ENCODE measurements at regions not wholly inside any gene's neighbourhood (a gene's known extent, or its start where the extent isn't known, plus 50 kb on each side); places are given as distances from the start of the nearest gene placed in this dataset.

DNA sequence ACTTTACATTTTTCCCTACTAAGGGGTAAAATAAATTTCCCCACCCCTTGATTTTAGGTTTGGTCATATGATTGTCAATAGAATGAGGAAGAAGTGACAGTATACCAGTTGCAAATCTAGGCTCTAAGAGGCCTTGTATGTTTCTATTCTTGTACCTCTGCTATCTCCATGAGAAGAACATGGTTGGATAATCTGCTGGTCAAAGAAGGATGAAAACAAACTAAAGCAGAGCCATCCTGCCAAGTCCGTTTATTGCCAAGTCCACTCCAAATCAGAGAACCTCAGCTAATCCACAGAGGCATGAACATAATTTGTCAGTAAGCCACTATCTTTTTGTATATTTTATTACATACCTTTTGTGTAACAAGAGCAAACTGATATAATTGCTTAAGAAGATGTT is 98.0 kb downstream of the CRPPA start:
- no peak for DNase-seq (ENCODE audit: low spot score in 2 of 2)
- FAIRE-seq = no peak

DNA sequence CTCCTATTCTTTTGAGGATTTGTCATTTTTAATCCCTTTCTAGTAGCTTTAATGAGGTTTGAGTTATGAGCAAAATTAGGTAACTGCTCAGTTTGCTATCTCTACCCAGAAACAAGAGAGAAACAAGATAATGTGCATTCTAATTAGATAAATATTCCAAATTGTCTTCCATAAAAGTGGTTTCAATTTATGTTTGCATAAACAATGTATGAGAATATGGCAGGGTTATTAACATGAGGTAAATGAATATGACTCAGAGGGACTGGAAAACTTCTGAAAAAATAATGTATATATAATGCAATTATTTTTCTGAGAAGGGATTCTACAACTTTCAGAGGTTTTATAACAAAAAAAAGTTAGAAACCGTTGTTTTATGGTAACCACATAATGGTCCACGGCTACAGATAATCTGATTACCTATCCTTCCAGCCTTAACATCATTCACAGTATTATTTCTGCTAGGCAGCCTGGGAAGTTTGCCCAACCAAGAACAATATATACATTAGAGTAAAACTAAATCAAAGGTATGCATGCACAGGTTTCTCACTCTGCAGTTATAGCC is 101.2 kb downstream of the CRPPA start:
- FAIRE-seq = no peak
- no peak for DNase-seq (ENCODE audit: low spot score in 2 of 2)

DNA sequence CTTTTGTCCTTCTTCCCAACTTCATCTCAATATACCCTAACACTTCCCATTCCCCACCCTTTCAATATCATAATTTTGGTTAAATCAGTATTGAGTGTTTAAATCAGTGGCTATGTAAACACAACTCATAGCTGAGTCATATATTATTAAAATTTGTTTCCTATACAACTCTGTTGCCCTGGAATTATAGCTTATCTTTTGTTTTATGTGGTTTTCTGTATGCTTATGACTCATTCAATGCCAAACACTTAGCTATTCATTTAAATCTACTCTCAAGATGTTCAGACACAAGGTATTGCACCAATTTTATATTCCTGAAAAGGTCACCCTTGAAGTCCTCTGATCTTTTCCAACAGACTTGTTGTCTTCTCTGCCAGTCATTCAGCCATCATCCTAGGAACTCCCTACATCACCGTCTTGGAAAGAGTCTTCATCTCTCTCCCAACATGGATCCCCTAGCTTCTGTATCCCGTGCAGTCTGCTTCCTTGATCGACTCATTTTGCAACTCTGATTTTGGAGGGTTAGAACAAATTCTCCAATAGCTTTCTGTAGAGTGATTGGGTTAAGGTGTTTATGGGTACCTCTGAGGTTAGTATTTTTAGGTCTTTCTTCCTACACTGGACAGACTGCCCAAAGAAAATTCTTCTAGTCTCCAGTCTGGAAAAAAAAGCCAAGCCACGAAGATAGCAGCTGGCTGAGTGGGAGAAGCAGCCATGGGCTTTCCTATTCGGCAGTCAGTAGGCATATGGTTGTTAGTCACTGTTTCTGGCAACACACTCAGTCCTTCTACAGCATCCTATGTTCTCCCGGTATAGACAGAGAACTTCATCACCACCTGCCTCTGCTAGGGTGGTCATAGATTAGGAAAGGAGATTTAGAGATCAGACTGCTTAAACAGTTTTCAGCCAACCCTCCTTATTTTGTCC is 102.1 kb downstream of the CRPPA start:
- no peak for FAIRE-seq
- no peak for DNase-seq (ENCODE audit: low spot score in 2 of 2)

DNA sequence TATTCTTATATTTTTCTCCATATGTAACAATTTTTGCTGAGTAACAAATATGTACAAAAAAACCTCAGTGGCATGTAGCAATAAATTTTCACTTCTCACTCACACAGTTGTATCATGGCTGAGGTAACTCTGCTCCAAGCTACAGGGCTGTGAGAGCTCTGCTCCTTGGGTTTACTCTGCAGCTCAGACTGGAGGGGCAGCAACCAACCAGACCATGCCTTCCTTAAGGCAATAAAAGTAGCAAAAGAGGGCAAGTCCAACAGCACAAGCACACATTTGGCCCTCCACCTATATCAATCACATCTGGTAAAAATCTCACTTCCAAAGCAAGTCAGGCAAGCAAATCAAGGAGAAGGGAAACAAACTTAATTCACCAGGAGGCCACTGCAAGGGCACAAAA is 102.9 kb downstream of the CRPPA start:
- no peak for DNase-seq (ENCODE audit: low spot score in 2 of 2)
- FAIRE-seq = no peak

DNA sequence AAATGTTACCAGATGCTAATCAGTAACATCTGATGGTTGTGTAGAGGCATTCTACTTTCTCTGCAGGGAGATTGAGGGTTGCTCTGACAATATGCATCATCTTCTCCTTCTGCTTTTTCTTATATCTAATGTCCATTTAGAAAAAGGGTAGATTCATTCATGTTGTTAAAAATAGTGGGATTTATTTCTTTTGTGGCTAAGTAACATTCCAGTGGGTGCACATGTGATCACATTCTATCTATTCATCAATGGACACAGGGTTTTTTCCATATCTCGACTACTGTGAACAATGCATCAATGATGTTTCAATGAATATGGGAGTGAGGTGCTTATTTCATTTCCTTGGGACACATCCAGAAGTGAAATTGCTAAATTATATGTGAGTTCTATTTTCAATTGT is 103.9 kb downstream of the CRPPA start:
- DNase-seq (ENCODE audit: low spot score in 2 of 2) = no peak
- no peak for FAIRE-seq

DNA sequence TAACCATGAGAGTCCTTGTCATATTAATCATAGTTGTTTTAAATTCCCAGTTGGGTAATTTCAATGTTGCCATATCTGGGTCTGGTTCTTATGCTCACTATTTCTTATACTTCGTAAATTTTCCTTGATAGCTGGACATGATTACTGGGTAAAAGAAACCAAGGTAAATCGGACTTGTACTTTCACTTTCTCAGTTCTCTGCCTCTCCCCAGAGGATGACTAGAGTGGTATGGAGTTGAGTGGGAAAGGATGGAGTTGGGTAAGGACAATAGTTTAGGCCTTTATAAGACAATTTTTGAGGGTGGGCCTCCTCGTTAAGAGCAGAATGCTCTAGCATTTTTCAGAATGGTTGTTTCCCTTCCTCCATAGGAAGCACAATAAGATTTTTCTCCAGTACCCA is 106.1 kb downstream of the CRPPA start:
- DNase-seq (ENCODE audit: low spot score in 2 of 2) (no peak), FAIRE-seq (no peak)

DNA sequence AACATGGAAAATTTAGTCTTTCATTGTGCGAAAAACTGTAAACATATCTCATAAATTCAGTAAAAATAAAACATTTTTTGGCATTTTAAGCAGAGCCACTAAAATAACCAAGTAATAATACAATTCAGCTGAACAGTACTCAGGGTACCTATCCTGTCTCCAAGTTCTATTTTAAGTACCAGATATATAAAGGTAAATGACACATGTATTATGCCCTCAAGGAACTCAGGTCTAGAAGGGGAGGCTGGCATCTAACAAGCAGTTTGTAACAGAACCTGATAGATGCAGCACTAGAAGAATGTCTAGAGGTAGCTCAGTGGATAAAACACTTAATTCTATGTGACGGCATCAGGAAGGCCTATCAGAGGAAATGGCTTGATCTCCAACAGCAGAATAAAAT is 112.2 kb downstream of the CRPPA start:
- FAIRE-seq = no peak
- DNase-seq (ENCODE audit: low spot score in 2 of 2) = no peak

DNA sequence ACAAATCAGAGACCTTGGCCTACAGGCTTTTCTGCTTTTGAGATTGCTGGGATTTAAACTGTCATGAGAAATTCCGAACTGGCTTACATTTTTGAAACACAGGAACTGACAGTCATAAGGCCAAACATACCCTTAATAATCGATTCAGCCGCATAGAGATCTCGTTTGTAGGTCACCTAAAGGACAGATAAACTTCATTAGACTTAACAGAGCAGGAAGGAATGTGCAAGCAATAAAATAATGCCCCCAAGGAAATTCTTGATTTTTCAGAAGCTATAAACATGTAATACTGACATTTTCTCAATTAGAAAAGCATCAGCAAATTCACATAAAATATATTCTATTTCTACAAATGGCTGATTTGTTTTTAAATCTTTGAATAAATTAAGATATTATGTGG is 120.0 kb downstream of the CRPPA start:
- no peak for FAIRE-seq
- no peak for DNase-seq (ENCODE audit: low spot score in 2 of 2)

DNA sequence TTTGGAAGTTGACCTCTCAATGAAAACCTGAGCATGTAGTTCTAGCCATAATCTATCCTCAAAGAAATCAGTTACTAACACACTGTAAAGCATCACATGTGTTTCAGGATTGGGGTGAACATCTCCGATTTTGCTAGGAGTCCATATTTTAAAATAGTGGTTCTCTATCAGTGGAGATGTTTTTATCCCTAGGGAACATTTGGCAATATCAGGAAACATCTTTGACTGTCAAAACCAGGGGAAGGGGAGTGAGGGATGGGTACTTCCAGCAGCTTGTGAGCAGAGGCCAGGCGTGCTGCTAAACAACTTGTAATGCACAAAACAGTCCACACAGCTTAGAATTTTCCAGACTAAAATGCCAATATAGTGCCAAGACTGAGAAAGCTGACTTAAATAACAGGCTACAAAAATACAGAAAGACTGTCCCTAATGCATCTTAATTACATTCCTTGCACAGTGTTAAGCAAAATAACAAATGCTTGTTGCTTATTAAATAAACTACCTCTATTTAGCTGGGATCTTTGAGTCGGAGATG is 120.9 kb downstream of the CRPPA start:
- no peak for DNase-seq (ENCODE audit: low spot score in 2 of 2)
- FAIRE-seq = no peak

DNA sequence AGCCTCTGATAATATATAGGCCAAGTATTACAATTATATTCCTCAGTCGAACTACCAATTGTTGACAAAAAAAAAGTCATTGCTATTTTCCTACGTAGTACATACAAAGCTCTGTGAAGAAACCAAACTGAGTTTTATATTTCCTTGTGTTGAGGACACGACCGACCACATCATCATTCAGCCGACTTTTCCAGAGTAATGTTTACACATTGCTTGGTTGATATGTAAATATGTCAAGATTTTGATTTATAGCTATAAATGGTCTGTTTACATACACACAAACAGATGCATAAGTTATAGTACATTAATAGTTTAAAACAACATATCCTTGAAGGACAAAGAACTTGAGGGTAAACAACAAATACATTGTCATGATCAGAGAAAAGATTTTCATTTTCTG is 121.5 kb downstream of the CRPPA start:
- FAIRE-seq (no peak), DNase-seq (ENCODE audit: low spot score in 2 of 2) (no peak)

DNA sequence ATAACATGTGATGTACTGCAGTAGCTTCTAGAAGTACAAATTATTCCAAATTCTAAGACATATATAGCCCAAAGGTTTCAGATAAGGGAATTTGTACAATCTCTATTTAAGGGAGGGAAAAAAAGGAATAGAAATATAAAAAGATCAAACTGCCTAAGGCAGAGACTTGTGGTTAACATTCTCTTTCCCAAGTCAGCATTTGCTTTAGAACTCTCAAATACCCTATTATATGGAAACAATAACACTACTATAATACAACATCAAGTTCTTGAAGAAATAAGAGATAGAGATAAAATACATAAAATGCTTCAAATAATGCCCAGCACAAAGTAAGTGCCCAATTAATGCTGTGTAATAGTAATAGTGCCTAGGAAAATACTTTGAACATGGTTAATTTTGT is 123.1 kb downstream of the CRPPA start:
- DNase-seq (ENCODE audit: low spot score in 2 of 2) (no peak), FAIRE-seq (no peak)

DNA sequence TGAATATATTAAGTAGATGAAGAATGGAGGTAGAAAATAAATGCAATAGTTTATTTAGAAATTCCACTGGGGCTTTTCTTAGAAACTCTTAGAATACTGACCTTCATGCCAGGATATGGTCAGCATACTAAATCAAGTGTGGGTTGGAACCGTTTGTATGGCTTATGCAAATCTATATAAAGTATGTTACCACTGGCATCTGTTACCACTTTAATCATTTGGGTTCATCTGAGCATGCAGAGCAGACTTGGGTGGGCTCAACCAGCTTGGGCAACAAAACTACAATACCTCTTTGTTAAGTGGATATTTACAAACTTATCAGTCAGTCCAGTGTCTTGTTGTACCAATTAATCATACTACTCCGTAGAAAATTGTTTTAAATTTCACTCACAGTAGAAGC is 125.8 kb downstream of the CRPPA start:
- no peak for DNase-seq (ENCODE audit: low spot score in 2 of 2)
- FAIRE-seq = no peak

DNA sequence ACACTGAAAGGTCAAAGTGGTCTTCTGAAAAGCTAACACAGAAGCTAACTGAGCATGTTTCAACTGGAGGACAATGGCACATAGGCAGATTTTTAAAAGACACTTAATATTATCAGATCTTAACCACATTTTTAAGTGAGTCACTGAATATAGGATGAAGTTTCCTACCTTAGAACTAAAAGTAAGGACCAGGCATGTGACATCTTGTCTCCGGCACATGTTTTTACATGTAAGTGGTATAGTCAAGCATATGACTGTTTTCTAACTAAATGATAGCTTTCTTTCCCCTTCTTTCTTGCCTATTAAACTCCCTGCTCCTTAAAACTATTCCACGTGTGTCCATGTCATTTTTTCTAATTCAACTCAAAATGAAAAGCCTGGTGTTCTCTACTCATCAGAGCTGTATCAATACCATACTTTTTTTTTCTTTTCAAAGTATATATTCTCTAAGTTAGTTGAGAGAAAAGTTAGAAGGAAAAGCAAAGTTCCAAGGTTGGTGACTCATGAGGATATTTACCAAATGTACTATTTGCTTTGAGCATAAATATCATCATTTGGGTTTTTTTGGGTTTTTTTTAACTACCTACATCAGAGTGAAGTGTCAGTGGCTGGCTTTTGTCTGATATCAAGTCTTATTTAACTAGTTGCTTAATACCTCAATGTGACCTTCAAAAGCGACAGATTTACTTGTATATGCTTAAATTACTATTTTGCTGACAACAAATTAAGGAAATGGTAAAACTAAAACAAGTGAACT is 127.5 kb downstream of the CRPPA start:
- FAIRE-seq (no peak), DNase-seq (ENCODE audit: low spot score in 2 of 2) (no peak)

DNA sequence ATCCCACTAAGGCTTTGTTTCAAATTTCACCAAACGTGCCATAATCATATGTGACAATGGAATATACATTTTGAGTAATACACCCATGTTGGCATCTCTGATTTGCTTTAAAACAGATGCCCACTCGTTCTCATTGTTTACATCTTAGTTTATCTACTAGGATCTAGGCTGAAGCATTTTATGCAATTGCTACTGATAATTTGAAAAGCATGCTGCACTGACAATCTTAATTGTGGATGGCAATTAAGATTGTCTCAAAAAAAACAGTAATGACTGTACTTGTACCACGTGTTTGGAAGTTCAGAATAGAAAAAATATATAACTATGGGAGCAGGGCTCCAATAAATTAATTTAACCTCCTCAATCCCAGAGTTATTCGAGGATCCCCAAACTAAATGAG is 136.8 kb downstream of the CRPPA start:
- DNase-seq (ENCODE audit: low spot score in 2 of 2) = no peak
- no peak for FAIRE-seq

DNA sequence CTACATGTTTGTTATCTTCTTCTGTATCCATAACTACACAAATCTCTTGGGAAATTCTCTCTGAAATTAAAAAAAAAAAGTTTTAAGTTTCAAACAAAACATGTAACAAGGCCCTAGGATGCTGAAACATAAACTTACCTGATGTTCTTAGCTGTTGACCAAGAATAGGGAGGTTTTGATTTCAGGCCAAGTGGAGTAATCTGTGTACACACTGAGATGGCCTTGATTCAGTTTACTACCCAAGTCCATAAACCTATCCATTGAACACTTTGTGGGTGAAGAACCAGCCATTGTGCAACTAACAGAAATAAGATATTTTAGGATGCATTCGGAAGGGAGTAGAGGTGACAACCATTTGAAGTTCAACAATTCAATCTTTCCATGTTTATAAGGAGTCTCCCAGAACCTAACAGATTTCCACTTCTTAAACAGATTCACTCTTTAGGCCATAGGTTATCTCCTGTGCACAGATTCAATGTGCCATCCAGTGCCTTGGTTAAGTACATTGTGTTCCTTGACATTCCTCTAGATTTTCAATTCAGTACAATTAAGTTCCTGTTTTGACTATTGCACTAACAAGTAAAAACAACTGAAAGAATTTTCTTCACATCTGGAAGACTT is 143.1 kb downstream of the CRPPA start:
- DNase-seq (ENCODE audit: low spot score in 2 of 2) (no peak), FAIRE-seq (no peak)

DNA sequence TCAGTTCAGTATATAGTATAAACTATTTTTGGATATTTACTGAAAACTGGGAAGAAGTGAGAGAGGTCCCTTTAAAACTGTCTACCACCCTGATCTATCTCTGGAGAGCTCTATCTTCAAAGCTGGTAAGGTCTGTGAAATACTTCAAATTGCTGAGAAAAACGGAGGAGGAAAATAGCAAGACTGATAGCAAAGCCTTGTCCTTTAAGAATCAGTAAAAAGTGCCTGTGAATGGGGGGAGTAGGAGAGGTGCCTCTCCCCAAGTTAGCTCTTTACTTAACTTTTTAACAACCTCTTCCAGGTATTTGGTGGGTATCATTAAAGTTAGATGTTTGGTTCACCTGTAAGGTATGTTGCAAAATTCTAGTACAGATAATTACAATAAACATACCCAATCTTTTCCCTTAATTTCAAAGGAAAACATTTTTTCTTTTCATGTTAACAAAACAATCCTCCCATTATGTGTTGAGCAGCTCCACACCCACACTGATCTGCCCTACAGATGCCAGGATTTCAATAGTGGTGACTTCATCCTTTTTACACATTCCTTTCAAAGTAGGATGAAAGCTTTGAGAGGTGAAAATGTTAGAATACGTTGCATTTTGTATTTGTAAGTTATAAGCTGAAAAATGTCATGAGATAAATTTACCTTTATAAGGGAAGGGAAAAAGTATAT is 149.2 kb downstream of the CRPPA start:
- DNase-seq (ENCODE audit: low spot score in 2 of 2) (no peak), FAIRE-seq (no peak)

DNA sequence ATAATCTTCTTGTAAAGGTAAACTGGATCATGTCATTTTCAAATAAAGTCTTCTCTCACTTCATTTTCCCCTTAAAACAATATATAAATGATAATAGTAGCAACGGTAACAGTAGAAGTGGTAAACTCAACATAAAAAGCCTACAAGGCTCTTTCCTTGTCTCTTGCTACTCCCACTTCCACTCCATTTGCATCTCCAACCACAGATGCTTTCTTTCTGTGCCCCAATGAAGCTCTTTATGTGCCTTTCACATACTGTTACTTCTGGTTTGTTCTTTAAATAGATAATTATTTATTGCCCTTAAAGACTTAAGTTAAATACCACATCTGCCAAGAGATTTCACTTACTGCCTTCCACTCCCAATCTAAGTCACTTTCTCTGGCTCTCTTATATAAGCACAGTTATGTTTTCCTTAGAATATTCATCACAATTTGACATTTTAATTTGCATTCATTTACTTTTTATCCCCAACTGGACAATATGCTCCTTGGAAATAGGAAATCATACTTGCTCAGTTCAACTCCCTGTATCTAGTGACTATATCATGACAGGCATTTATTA is 149.9 kb downstream of the CRPPA start:
- no peak for DNase-seq (ENCODE audit: low spot score in 2 of 2)
- FAIRE-seq = no peak

DNA sequence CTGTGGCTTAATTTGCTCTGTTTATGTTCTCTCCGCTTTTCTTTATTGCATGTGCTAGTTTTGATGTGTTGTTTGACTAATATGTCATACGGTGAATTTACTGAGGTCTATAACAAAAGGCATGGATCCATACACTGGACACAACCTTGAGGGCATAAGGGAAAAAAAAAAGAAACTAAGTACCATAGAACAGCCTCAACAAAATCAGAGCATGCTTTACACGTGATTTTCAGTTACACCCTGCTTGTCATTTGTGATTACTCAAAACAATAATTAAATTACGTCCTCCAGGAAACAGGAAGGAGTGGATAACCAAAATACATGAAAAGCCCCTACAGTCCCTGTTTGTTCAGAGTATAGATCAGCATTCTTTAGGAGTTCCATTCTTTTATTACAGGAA is 150.5 kb downstream of the CRPPA start:
- DNase-seq (ENCODE audit: low spot score in 2 of 2) = no peak
- no peak for FAIRE-seq

DNA sequence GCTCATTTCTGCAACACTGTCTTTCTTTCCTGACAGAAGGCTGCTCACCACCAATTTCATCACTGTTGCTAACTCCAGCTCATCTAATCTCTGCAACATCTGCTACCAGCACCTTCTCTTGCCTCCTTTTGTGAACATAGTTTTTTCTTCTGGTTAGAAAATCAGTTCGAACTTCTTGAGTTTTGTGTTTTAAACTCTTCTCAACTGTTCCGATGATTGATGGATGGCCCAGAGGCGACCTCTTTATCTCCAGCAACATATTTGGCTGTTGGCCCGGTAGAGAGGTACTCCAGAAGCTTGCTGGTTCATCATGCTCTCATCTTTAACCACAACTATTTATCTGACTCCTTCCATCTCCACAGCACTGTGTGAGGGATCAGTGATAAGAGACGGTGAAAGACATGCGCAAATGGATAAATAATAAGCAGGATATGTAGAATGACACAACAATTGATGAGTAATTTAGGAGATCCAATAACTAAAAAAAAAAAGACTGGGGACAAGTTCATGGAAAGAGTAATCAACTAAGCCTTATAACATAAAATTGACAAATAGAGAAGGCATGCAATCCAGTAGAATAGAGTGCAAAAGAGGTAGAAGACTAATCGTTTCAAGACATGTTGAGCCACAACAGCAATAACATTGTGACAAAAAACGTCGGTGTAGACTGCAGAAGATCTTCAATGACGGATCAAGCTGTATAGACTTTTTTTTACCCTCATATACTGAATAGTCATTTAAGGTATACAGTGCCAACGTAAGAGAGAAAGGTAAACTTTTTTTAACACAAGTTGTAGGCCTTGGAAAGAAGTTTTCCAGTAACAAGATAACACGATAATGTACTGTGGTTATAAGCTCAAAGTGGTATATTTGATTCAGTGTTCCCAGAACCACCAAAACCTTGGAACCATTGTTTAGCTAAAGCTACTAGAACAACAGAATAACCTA is 152.2 kb downstream of the CRPPA start:
- no peak for FAIRE-seq
- DNase-seq (ENCODE audit: low spot score in 2 of 2) = no peak

Data from frontal cortex (tissue), 3 donors.